DOHH2 (cell line): ENCODE measurements at regions not wholly inside any gene's neighbourhood (a gene's known extent, or its start where the extent isn't known, plus 50 kb on each side); places are given as distances from the start of the nearest gene placed in this dataset.

Experiments
- CTCF ChIP-seq: fragments of 200-600 bp; sonication (generic); IDR thresholded peaks from one replicate; pipeline ENCODE4 v1.5.1; 2014; ENCODE audit warnings: antibody characterized with exemption, mild to moderate bottlenecking, low read depth, low read length; ENCODE audit not compliant: poor library complexity, severe bottlenecking
- EZH2phosphoT487 ChIP-seq: fragments of 200-600 bp; sonication (generic); IDR thresholded peaks from 2 replicates; pipeline ENCODE4 v1.6.1; 2017; ENCODE audit warnings: borderline replicate concordance, mild to moderate bottlenecking, antibody characterized with exemption, low read length, moderate library complexity, mixed read lengths

DNA sequence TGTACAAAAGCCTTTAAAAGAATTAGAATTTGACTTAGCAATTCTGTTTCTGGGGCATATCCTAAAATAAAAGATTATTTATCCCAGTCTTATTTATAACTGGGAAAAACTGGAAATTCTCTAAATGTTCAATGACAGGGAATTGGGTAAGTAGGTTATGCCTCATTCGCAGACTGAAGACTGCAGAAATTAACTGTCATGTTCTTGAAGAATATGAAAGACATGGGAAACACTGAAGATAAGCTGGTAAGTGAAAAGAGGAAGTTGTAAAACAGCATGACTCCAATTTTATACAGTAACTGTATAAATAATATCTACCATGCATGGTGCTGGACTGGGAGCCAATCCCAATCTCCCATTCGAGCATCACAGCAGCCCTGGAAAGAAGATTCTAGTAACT, 50.6 kb upstream of the SLC2A1 start:
- TF ChIP-seq CTCF (no peak), EZH2phosphoT487 (no peak)
